Dermis microvascular lymphatic vessel endothelial cell (primary cell): ENCODE measurements at regions not wholly inside any gene's neighbourhood (a gene's known extent, or its start where the extent isn't known, plus 50 kb on each side); places are given as distances from the start of the nearest gene placed in this dataset.
"Not testable (repeated sequence)": the region's sequence is repeated elsewhere in the genome, so short reads cannot be mapped to it uniquely, and the experiment has no call there.

ENCODE experiments used
- DNase-seq, 2 donors: peaks; one replicate each; pipeline versions ENCODE4 v3.0.0 to v3.0.0-alpha.2; 2010; ENCODE audit warnings: low read depth in 2 of 2

GRCh38 chr3:22378869-22379268 lies 627.9 kb upstream of the ZNF385D start:
- DNase-seq = no peak

GRCh38 chr3:22380253-22380652 lies 629.2 kb upstream of the ZNF385D start:
- DNase-seq = no peak

- DNase-seq = not testable (repeated sequence)
Measured at GRCh38 chr3:22381564-22381963, 630.6 kb upstream of the ZNF385D start.

- DNase-seq = no peak
Measured at GRCh38 chr3:22383285-22383684, 632.3 kb upstream of the ZNF385D start.

- no peak for DNase-seq
Measured at GRCh38 chr3:22386107-22386506, 635.1 kb upstream of the ZNF385D start.

- no peak for DNase-seq
Measured at GRCh38 chr3:22392286-22392685, 641.3 kb upstream of the ZNF385D start.

GRCh38 chr3:22392859-22393258 lies 641.8 kb upstream of the ZNF385D start:
- DNase-seq = no peak

GRCh38 chr3:22399566-22399965 lies 648.6 kb upstream of the ZNF385D start:
- no peak for DNase-seq

GRCh38 chr3:22401499-22401898 lies 650.5 kb upstream of the ZNF385D start:
- DNase-seq = no peak

- DNase-seq = no peak
Measured at GRCh38 chr3:22414239-22414638, 663.2 kb upstream of the ZNF385D start.

- DNase-seq = not testable (repeated sequence)
Measured at GRCh38 chr3:22416838-22417446, 665.9 kb upstream of the ZNF385D start.

GRCh38 chr3:22419261-22419660 lies 668.3 kb upstream of the ZNF385D start:
- DNase-seq = no peak

GRCh38 chr3:22421589-22421988 lies 670.6 kb upstream of the ZNF385D start:
- no peak for DNase-seq

GRCh38 chr3:22431334-22431733 lies 680.3 kb upstream of the ZNF385D start:
- DNase-seq = no peak

GRCh38 chr3:22439626-22440025 lies 688.6 kb upstream of the ZNF385D start:
- DNase-seq = no peak

GRCh38 chr3:22441711-22442110 lies 690.7 kb upstream of the ZNF385D start:
- no peak for DNase-seq

GRCh38 chr3:22443571-22444233 lies 692.7 kb upstream of the ZNF385D start:
- no peak for DNase-seq

- not testable (repeated sequence) for DNase-seq
Measured at GRCh38 chr3:22445336-22445735, 694.3 kb upstream of the ZNF385D start.

GRCh38 chr3:22450786-22451400 lies 699.9 kb upstream of the ZNF385D start:
- no peak for DNase-seq

- no peak for DNase-seq
Measured at GRCh38 chr3:22451501-22451900, 700.5 kb upstream of the ZNF385D start.

GRCh38 chr3:22453906-22454535 lies 703.0 kb upstream of the ZNF385D start:
- DNase-seq = no peak

- no peak for DNase-seq
Measured at GRCh38 chr3:22469995-22470394, 719.0 kb upstream of the ZNF385D start.

GRCh38 chr3:22471557-22471956 lies 720.5 kb upstream of the ZNF385D start:
- no peak for DNase-seq
